B cell (primary cell): ENCODE measurements at regions not wholly inside any gene's neighbourhood (a gene's known extent, or its start where the extent isn't known, plus 50 kb on each side); places are given as distances from the start of the nearest gene placed in this dataset.

Experiments
- ATAC-seq: fragments of 200-7000 bp; cut with Tn5 transposase; one replicate; pipeline ENCODE4 v1.10.0; 2021; ENCODE audit warnings: low read depth, mild to moderate bottlenecking, moderate number of reproducible peaks, moderate library complexity
- CTCF ChIA-PET: fragments of 350-600 bp; sonication (Branson Sonifier 250); formaldehyde crosslinking; loops from one replicate; lab custom pipeline; 2021; ENCODE audit warnings: antibody characterized with exemption, inconsistent platforms; lab: Charles Lee
- POLR2A ChIA-PET: fragments of 350-600 bp; sonication (Branson Sonifier 250); formaldehyde crosslinking; loops from one replicate; lab custom pipeline; 2021; ENCODE audit warnings: antibody characterized with exemption; lab: Charles Lee
- DNase-seq: peaks from one replicate; pipeline ENCODE4 v3.0.0; 2013
- H2AFZ ChIP-seq: 2 replicates; pipeline ENCODE4 v1.6.1; 2012; ENCODE audit warnings: mild to moderate bottlenecking, low read depth, low read length; ENCODE audit not compliant: insufficient read depth, poor library complexity, severe bottlenecking
- H3K27ac ChIP-seq, 2 donors: 1 replicate in 1 of 2; 2 replicates in 1 of 2; pipeline ENCODE4 v1.5.1; 2012 to 2013; ENCODE audit warnings: low read length in 2 of 2, mild to moderate bottlenecking in 2 of 2, moderate library complexity in 1 of 2
- H3K27me3 ChIP-seq, 4 experiments: fragments of 200-600 bp in 1 of 4; sonication (generic) in 1 of 4; replicated peaks in 1 of 4; 1 replicate in 2 of 4; 2 replicates in 2 of 4; pipeline versions ENCODE4 v1.6.1 to v1.7.0; 2013 to 2016; ENCODE audit warnings: low read length in 3 of 4, mild to moderate bottlenecking in 2 of 4, mixed read lengths in 1 of 4, moderate library complexity in 1 of 4; ENCODE audit not compliant: insufficient read depth in 4 of 4, control insufficient read depth in 3 of 4; ENCODE audit errors: control extremely low read depth in 1 of 4
- H3K36me3 ChIP-seq, 2 experiments: replicated peaks in 1 of 2; 1 replicate in 1 of 2; 2 replicates in 1 of 2; pipeline versions ENCODE4 v1.6.1 to v1.7.1; 2013; ENCODE audit warnings: low read length in 1 of 2; ENCODE audit not compliant: insufficient read depth in 2 of 2, control insufficient read depth in 1 of 2; ENCODE audit errors: control extremely low read depth in 1 of 2, extremely low read depth in 1 of 2
- H3K4me1 ChIP-seq, 2 donors: fragments of 200-600 bp in 1 of 2; sonication (generic) in 1 of 2; 1 replicate in 1 of 2; 2 replicates in 1 of 2; pipeline versions ENCODE4 v1.5.1 to v1.6.1; 2013 to 2017; ENCODE audit warnings: low read length in 2 of 2; ENCODE audit not compliant: control insufficient read depth in 2 of 2, insufficient read depth in 2 of 2
- H3K4me2 ChIP-seq: replicated peaks from 2 replicates; pipeline ENCODE3; 2012; ENCODE audit warnings: mild to moderate bottlenecking, low read depth, low read length; ENCODE audit not compliant: poor library complexity, severe bottlenecking
- H3K4me3 ChIP-seq, 5 experiments: fragments of 200-600 bp in 1 of 5; sonication (generic) in 1 of 5; 1 replicate in 3 of 5; 2 replicates in 2 of 5; pipeline versions ENCODE4 v1.5.1 to v1.7.0; 2011 to 2016; ENCODE audit warnings: low read length in 4 of 5, mild to moderate bottlenecking in 4 of 5, low read depth in 2 of 5, control low read depth in 1 of 5, moderate library complexity in 1 of 5; ENCODE audit not compliant: insufficient read depth in 1 of 5; ENCODE audit errors: control extremely low read depth in 1 of 5, extremely low read depth in 1 of 5
- H3K79me2 ChIP-seq: fragments of 200-600 bp; sonication (generic); one replicate; pipeline ENCODE4 v1.6.0; 2016; ENCODE audit warnings: low read length; ENCODE audit not compliant: control insufficient read depth, insufficient read depth
- H3K9ac ChIP-seq: fragments of 200-600 bp; sonication (generic); 2 replicates; pipeline ENCODE4 v1.6.1; 2017; ENCODE audit warnings: mild to moderate bottlenecking, low read length, moderate library complexity
- H3K9me3 ChIP-seq, 3 donors: one replicate each; pipeline versions ENCODE4 v1.6.1 to v1.7.1; 2013; ENCODE audit warnings: low read length in 2 of 3; ENCODE audit not compliant: control insufficient read depth in 2 of 3, insufficient read depth in 1 of 3; ENCODE audit errors: control extremely low read depth in 1 of 3
- H4K20me1 ChIP-seq: 2 replicates; pipeline ENCODE4 v1.6.0; 2012; ENCODE audit warnings: mild to moderate bottlenecking, low read length; ENCODE audit not compliant: insufficient read depth, control insufficient read depth, poor library complexity, severe bottlenecking
- H3K27ac Mint-ChIP-seq: one replicate; pipeline ENCODE4 v1.8.0; 2021; ENCODE audit warnings: mixed read lengths
- H3K27me3 Mint-ChIP-seq: one replicate; pipeline ENCODE4 v1.8.0; 2021; ENCODE audit warnings: mixed read lengths
- H3K4me1 Mint-ChIP-seq: one replicate; pipeline ENCODE4 v1.8.0; 2021; ENCODE audit warnings: mixed read lengths
- H3K4me3 Mint-ChIP-seq: one replicate; pipeline ENCODE4 v1.8.0; 2021; ENCODE audit warnings: mixed read lengths
- H3K9me3 Mint-ChIP-seq: one replicate; pipeline ENCODE4 v1.8.0; 2022; ENCODE audit warnings: mixed read lengths; ENCODE audit not compliant: insufficient read depth
- EZH2 ChIP-seq: IDR thresholded peaks from 2 replicates; pipeline ENCODE4 v1.6.1; 2012; ENCODE audit warnings: borderline replicate concordance, low read depth, mild to moderate bottlenecking, moderate library complexity, low read length; ENCODE audit not compliant: insufficient read depth, poor library complexity, severe bottlenecking
- WGBS: methylation state at CpG from one replicate; pipeline ENCODE4 v1.1.5; 2013; ENCODE audit warnings: missing lambda C conversion rate; ENCODE audit not compliant: insufficient coverage; 5-methylcytosine and 5-hydroxymethylcytosine counted together
- intact Hi-C: fragments of 100-400 bp; cut with micrococcal nuclease; formaldehyde crosslinking; loops from one replicate; pipeline ENCODE4 v1.10.0; 2022
- TF ChIP-seq, protein P1 (sequence below): fragments of 200-600 bp; IDR thresholded peaks from one replicate; pipeline ENCODE4 v1.8.0; 2022; ENCODE audit warnings: antibody characterized with exemption, mild to moderate bottlenecking

DNA sequence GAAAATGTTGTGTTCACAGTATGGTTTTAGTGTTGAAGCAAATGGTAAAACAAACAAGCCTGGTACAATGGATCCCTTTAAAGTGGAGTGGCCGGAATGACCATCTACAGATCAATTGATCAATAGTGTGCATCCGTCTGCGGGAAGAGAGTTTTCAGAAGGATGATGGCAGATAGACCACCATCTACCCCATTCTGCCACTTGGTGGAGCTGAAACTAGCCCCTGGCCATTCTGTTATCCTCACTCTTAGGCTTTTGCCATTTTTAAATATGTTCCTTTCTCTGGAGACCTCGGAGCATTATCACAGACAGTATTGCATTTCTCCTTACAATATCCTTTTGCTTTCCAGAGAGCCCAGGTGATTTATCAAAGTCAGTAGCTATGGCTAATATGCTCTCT lies 258.9 kb upstream of the CFAP20DC start:
- no peak overlapping the region for H3K4me3 ChIP-seq
- no peaks in the 10 kb centered on the region for H3K4me1 Mint-ChIP-seq
- no peaks in the 10 kb centered on the region for H4K20me1 ChIP-seq
- no peak overlapping the region for H3K4me3 Mint-ChIP-seq
- no peaks in the 10 kb centered on the region for H3K9me3 Mint-ChIP-seq
- no peak overlapping the region for H3K4me2 ChIP-seq
- H3K9me3 ChIP-seq, result no peaks in the 10 kb centered on the region
- H3K27ac Mint-ChIP-seq, result no peak overlapping the region
- H3K36me3 ChIP-seq, result no peaks in the 10 kb centered on the region
- 93% methylated on average over 4 of the region's 4 CpGs for WGBS
- H3K27ac ChIP-seq, result no peak overlapping the region
- ChIA-PET POLR2A (no interaction called here), CTCF (no interaction called here)
- no peaks in the 10 kb centered on the region for H3K27me3 Mint-ChIP-seq
- TF ChIP-seq, protein P1, sequence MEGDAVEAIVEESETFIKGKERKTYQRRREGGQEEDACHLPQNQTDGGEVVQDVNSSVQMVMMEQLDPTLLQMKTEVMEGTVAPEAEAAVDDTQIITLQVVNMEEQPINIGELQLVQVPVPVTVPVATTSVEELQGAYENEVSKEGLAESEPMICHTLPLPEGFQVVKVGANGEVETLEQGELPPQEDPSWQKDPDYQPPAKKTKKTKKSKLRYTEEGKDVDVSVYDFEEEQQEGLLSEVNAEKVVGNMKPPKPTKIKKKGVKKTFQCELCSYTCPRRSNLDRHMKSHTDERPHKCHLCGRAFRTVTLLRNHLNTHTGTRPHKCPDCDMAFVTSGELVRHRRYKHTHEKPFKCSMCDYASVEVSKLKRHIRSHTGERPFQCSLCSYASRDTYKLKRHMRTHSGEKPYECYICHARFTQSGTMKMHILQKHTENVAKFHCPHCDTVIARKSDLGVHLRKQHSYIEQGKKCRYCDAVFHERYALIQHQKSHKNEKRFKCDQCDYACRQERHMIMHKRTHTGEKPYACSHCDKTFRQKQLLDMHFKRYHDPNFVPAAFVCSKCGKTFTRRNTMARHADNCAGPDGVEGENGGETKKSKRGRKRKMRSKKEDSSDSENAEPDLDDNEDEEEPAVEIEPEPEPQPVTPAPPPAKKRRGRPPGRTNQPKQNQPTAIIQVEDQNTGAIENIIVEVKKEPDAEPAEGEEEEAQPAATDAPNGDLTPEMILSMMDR, result no peak
- TF ChIP-seq EZH2, result no peak
- ATAC-seq (no peak), DNase-seq (no peak)
- no peak overlapping the region for H2AFZ ChIP-seq
- intact Hi-C loops, result no loop called here
- H3K9ac ChIP-seq, result no peak overlapping the region
- H3K4me1 ChIP-seq, result no peaks in the 10 kb centered on the region
- H3K27me3 ChIP-seq, result no peaks in the 10 kb centered on the region
- H3K79me2 ChIP-seq, result no peaks in the 10 kb centered on the region

DNA sequence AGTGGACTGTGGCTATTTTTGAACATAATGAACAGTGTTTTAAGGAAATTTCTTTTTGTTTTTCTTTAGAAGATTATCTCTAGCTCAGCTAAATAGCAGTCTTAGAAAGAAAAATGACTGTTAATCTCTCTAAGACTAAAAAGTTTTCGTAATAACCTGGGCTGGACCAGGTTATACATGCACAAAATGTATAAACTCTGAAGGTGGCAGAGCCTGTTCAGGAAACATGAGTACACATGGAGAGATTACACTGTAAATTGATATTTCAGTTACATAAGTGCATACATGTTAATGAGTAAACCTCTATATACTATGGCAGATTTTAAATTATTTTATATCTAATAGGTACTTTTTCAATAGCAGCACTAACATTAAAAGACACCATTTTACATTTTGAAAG lies 258.2 kb upstream of the CFAP20DC start:
- CTCF ChIA-PET, result no interaction called here
- intact Hi-C loops, result no loop called here
- Histone ChIP-seq H3K9me3 (no peaks in the 10 kb centered on the region), H3K4me3 (no peak overlapping the region), H3K79me2 (no peaks in the 10 kb centered on the region), H3K27me3 (no peaks in the 10 kb centered on the region), H3K36me3 (no peaks in the 10 kb centered on the region), H3K4me1 (no peaks in the 10 kb centered on the region), H3K27ac (no peak overlapping the region), H3K4me2 (no peak overlapping the region), H2AFZ (no peak overlapping the region), H4K20me1 (no peaks in the 10 kb centered on the region), H3K9ac (no peak overlapping the region)
- Mint-ChIP-seq H3K4me3 (no peak overlapping the region), H3K27me3 (no peaks in the 10 kb centered on the region), H3K27ac (no peak overlapping the region), H3K9me3 (no peaks in the 10 kb centered on the region), H3K4me1 (no peaks in the 10 kb centered on the region)
- POLR2A ChIA-PET, result no interaction called here
- ATAC-seq (no peak), DNase-seq (no peak)
- TF ChIP-seq, protein P1, result no peak
- no peak for TF ChIP-seq EZH2
- no CpG with 5 or more reads among the region's 1 CpG for WGBS
